ENCODE measurements at regions not wholly inside any gene's neighbourhood (a gene's known extent, or its start where the extent isn't known, plus 50 kb on each side); places are given as distances from the start of the nearest gene placed in this dataset.
"Not testable (repeated sequence)": the region's sequence is repeated elsewhere in the genome, so short reads cannot be mapped to it uniquely, and the experiment has no call there.

DNA sequence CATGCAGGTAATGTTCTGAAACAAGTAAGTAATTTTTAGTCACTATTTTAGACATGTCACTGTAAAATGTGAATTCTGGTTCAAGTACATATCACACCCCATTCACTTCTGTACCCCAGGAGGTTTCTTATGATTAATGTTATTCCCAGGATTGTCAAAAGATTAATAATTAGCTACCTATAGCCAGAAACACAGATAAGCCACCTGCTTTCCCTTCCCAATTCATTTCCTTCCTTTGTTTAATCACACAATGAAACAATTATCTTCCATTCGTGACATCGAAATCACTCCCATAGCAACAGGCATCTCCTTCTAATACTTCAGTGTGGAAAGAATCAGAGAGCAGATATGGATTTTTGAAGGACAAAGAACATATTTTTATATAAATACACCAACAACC, 1650.3 kb upstream of the CELF4 start:
- DNase-seq (ENCODE audit: low read depth in 2 of 2) = no peak
- TF ChIP-seq, protein P1, sequence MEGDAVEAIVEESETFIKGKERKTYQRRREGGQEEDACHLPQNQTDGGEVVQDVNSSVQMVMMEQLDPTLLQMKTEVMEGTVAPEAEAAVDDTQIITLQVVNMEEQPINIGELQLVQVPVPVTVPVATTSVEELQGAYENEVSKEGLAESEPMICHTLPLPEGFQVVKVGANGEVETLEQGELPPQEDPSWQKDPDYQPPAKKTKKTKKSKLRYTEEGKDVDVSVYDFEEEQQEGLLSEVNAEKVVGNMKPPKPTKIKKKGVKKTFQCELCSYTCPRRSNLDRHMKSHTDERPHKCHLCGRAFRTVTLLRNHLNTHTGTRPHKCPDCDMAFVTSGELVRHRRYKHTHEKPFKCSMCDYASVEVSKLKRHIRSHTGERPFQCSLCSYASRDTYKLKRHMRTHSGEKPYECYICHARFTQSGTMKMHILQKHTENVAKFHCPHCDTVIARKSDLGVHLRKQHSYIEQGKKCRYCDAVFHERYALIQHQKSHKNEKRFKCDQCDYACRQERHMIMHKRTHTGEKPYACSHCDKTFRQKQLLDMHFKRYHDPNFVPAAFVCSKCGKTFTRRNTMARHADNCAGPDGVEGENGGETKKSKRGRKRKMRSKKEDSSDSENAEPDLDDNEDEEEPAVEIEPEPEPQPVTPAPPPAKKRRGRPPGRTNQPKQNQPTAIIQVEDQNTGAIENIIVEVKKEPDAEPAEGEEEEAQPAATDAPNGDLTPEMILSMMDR (IDR thresholded peaks at IDR 0.05; ENCODE audit: low read depth, low read length) = no peak
- no peak overlapping the region for H3K4me3 ChIP-seq (replicated peaks in 1 of 2; ENCODE audit: low read depth in 2 of 2, low read length in 2 of 2)

DNA sequence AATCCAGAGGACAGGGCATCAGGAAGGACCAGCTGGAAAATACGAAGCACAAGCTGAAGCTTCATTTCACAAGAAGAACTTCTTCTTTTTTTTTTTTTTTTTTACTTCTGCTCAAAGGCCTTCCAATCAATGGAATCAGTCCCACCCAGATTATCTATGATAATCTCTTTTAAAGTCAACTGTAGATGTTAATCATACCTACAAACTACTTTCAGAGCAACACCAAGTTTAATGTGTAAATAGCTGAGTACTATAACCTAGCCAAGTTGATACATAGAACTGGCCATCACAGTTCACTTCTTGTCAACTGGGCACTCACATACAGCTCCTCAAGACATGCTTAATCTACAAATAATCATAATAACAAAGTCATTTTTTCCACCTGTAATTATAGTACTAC, 1645.9 kb upstream of the CELF4 start:
- H3K4me3 ChIP-seq (replicated peaks in 1 of 2; ENCODE audit: low read depth in 2 of 2, low read length in 2 of 2) = no peak overlapping the region
- TF ChIP-seq, protein P1 (IDR thresholded peaks at IDR 0.05; ENCODE audit: low read depth, low read length) = no peak
- no peak for DNase-seq (ENCODE audit: low read depth in 2 of 2)

DNA sequence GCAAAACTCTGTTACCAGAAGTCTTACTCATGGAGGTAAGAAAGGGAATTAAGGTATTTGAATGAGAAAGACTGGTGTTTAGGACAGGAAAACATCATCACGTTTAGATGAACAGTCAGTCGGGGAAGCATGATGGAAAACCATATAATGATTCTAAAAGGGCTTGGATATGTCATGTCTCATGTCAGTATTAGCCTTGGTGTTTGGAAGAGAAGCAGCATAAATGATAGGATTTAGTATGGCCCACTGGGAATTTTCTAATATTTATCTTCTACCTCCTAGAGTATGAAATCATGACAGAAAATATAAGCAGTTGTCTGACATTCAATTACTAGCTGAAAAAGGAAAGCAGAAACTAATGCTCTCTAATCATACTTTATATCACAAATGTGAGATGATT, 1643.6 kb upstream of the CELF4 start:
- H3K4me3 ChIP-seq (replicated peaks in 1 of 2; ENCODE audit: low read depth in 2 of 2, low read length in 2 of 2) = no peak overlapping the region
- no peak for DNase-seq (ENCODE audit: low read depth in 2 of 2)
- TF ChIP-seq, protein P1 (IDR thresholded peaks at IDR 0.05; ENCODE audit: low read depth, low read length) = no peak

DNA sequence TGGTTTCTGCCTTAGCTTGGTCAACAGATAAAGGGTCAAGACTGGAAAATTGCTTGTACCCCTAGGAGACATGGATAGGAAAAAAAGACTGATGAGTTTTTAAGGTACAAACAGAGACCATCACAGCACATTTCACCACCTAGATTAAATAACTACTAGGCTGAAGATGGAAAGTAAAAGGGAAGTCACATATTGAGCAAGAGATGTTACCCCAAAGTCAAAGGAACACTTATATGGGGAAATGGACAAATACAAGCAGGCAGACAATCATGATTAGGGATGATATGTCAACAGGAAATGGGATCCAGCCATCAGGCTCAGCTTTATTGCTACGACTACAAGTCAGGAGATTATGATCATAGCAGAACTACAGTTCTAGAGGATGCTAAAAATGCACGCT, 1643.1 kb upstream of the CELF4 start:
- TF ChIP-seq, protein P1 (IDR thresholded peaks at IDR 0.05; ENCODE audit: low read depth, low read length) = no peak
- H3K4me3 ChIP-seq (replicated peaks in 1 of 2; ENCODE audit: low read depth in 2 of 2, low read length in 2 of 2) = no peak overlapping the region
- no peak for DNase-seq (ENCODE audit: low read depth in 2 of 2)

DNA sequence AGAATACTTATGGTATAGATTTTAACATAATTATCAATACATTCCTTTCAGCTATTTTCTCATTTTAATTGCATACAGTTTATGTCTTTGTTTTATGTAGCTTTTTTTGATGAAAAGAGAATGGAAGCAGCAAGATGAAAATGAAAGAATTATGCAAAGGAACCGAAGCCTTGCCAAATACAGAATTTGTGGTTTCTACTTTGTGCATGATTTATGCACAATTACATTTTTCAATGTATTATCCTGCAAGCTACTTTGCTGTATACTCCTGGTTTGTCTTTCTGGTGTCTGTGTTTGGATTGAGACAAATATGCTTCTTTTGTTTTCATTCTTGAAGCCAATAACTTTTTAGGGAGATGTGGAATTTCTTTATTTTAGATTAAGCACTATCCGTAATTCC, 1642.6 kb upstream of the CELF4 start:
- no peak overlapping the region for H3K4me3 ChIP-seq (replicated peaks in 1 of 2; ENCODE audit: low read depth in 2 of 2, low read length in 2 of 2)
- TF ChIP-seq, protein P1 (IDR thresholded peaks at IDR 0.05; ENCODE audit: low read depth, low read length) = no peak
- no peak for DNase-seq (ENCODE audit: low read depth in 2 of 2)

DNA sequence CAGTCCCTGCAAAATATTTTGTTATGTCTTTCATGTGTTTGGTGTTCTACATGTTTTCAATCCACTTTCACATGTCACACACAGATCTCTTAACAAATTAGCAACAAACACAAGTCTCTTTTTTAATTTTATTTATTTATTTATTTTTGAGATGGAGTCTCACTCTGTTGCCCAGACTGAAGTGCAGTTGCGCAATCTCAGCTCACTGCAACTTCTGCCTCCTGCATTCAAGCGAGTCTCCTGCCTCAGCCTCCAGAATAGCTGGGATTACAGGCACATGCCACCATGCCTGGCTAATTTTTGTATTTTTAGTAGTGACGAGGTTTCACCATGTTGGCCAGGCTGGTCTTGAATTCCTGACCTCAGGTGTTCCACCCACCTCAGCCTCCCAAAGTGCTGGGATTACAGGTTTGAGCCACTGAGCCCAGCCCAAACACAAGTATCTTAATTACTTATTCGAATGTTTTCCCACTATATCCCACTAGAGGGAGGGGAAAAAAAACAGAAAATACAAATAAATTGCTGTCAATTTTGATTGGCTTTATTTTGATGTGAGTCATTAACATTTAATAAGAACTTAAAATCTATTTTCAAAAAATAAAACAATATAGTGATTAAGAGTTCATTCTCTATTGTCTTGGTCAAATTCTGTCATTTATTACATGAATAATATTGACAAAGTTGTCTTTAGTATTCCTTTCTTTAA, 1641.0 kb upstream of the CELF4 start:
- DNase-seq (ENCODE audit: low read depth in 2 of 2); H3K4me3 ChIP-seq (replicated peaks in 1 of 2; ENCODE audit: low read depth in 2 of 2, low read length in 2 of 2): not testable (repeated sequence)

DNA sequence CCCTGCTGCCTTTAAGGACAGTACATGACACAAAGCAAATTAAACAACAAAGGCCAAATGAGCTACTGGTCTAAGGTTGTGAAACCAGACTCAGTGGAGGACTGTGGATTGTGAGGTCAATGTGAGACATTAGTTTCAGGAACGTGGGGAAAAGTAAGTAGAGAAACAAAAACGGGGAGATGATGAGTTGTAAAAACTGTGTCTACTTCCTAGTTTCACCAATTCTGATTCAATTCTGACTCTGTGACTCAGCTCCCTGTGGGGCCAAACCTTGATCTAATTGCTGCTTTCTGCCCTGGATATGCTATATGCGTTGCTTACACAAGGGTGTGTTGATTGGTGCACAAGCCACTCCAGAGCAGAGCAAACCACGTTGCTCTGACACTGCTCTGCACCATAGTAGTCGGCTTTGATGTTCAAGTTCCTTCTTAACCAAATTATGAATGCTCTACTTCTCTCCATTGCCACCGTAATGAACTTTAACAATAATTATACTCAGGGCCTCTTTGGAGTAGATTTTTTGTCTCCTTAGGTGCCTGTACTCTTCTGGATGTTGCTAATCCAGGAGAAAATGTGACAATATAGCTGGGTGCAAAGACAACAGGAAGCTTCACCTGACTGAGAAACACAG, 1640.1 kb upstream of the CELF4 start:
- no peak overlapping the region for H3K4me3 ChIP-seq (replicated peaks in 1 of 2; ENCODE audit: low read depth in 2 of 2, low read length in 2 of 2)
- TF ChIP-seq, protein P1 (IDR thresholded peaks at IDR 0.05; ENCODE audit: low read depth, low read length) = no peak
- DNase-seq (ENCODE audit: low read depth in 2 of 2) = no peak
